ENCODE measurements at regions not wholly inside any gene's neighbourhood (a gene's known extent, or its start where the extent isn't known, plus 50 kb on each side); places are given as distances from the start of the nearest gene placed in this dataset.

DNA sequence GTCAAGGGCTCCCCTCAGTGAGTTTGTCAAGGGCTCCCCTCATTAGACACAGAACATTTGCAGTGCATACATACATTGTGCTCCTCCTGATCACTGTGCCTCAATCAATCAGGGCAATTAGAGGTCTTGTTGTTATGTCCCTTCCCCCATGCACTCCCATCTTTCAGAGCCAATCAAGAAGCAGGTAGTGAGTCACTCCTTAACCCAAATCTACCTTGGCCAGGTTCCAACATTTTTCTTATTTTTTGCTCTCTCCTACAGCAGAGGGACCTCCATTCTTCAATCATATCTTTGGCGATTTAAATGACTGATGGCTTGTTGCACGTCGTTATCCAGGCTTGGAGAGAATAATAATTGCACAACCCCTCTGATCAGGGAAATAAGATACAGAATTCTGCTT is 409.9 kb upstream of the SPTLC3 start:
- TF ChIP-seq POLR2AphosphoS5 (IDR thresholded peaks at IDR 0.05; ENCODE audit: insufficient read depth in 1 of 2, low read depth in 1 of 2) (no peak), POLR2A (IDR thresholded peaks at IDR 0.05) (no peak)
- TF ChIP-seq, protein P1, sequence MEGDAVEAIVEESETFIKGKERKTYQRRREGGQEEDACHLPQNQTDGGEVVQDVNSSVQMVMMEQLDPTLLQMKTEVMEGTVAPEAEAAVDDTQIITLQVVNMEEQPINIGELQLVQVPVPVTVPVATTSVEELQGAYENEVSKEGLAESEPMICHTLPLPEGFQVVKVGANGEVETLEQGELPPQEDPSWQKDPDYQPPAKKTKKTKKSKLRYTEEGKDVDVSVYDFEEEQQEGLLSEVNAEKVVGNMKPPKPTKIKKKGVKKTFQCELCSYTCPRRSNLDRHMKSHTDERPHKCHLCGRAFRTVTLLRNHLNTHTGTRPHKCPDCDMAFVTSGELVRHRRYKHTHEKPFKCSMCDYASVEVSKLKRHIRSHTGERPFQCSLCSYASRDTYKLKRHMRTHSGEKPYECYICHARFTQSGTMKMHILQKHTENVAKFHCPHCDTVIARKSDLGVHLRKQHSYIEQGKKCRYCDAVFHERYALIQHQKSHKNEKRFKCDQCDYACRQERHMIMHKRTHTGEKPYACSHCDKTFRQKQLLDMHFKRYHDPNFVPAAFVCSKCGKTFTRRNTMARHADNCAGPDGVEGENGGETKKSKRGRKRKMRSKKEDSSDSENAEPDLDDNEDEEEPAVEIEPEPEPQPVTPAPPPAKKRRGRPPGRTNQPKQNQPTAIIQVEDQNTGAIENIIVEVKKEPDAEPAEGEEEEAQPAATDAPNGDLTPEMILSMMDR (IDR thresholded peaks at IDR 0.05) = no peak

Measured in vagina (tissue), 2 donors.